Heart right ventricle (tissue), 16 donors: ENCODE measurements at regions not wholly inside any gene's neighbourhood (a gene's known extent, or its start where the extent isn't known, plus 50 kb on each side); places are given as distances from the start of the nearest gene placed in this dataset.
"Not testable (repeated sequence)": the region's sequence is repeated elsewhere in the genome, so short reads cannot be mapped to it uniquely, and the experiment has no call there.

Experiments used
- ATAC-seq, 8 donors: fragments of 200-7000 bp; cut with Tn5 transposase; one replicate each; pipeline ENCODE4 v1.9.1; 2020; ENCODE audit warnings: mild to moderate bottlenecking in 8 of 8, moderate library complexity in 8 of 8, moderate number of reproducible peaks in 1 of 8
- DNase-seq, 2 donors: peaks; one replicate each; pipeline ENCODE4 v3.0.0-alpha.2; 2020
- H3K27ac ChIP-seq, 10 donors: fragments of 200-600 bp; sonication (generic) in 2 of 10; one replicate each; pipeline versions ENCODE4 v1.5.0 to v1.8.0; 2020 to 2022; ENCODE audit warnings: mild to moderate bottlenecking in 3 of 10
- H3K27me3 ChIP-seq, 7 donors: fragments of 200-600 bp; one replicate each; pipeline ENCODE4 v1.8.0; 2021 to 2022; ENCODE audit warnings: mild to moderate bottlenecking in 2 of 7
- H3K36me3 ChIP-seq, 9 donors: fragments of 200-600 bp; sonication (generic) in 1 of 9; one replicate each; pipeline versions ENCODE4 v1.5.0 to v1.8.0; 2020 to 2022; ENCODE audit warnings: mild to moderate bottlenecking in 2 of 9
- H3K4me1 ChIP-seq, 9 donors: fragments of 200-600 bp; sonication (generic) in 1 of 9; one replicate each; pipeline versions ENCODE4 v1.5.0 to v1.8.0; 2020 to 2022; ENCODE audit warnings: mild to moderate bottlenecking in 4 of 9
- H3K4me3 ChIP-seq, 10 donors: fragments of 200-600 bp; sonication (generic) in 2 of 10; one replicate each; pipeline versions ENCODE4 v1.5.0 to v1.8.0; 2020 to 2022; ENCODE audit warnings: mild to moderate bottlenecking in 7 of 10, moderate library complexity in 2 of 10
- H3K9me3 ChIP-seq, 11 donors: fragments of 200-600 bp in 10 of 11; sonication (generic) in 2 of 11; one replicate each; pipeline versions ENCODE4 v1.5.0 to v1.8.0; 2013 to 2022; ENCODE audit warnings: mild to moderate bottlenecking in 2 of 11, control low read depth in 1 of 11, moderate library complexity in 1 of 11
- WGBS, 2 donors: extraction: QIAGEN DNeasy Blood & Tissue Kit; methylation state at CpG; one replicate each; pipeline ENCODE4 v1.1.7; 2013; ENCODE audit warnings: inconsistent platforms in 1 of 2; 5-methylcytosine and 5-hydroxymethylcytosine counted together
- intact Hi-C, 10 donors: fragments of 100-400 bp; cut with DNase I; formaldehyde crosslinking; loops; one replicate each; pipeline versions ENCODE4 v1.11.1 to v1.14.2; 2022
- donor health status: Arrhythmogenic right ventricular cardiomyopathy.
- donor health status: ischemic (EF 13 %, LVEDD 7.1; RV severe dilation, severe dysfunction).
- donor health status: healthy with polysubstance abuse.
- donor health status: DM: no; HTN: yes; CAD: no.
- donor health status: DM: no; HTN: no; CAD: no.
- donor health status: ischemic (EF 25% LVEDD 6.9; RV normal size, moderate dysfunction).
- donor health status: ischemic (EF 25% LVEDD 5.7; RV mildly dilated, moderate dysfunction).
- donor health status: healthy.
- donor health status: DM: yes; HTN: yes; CAD: no.
- donor health status: Ischemic cardiomyopathy.
- donor health status: ischemic (EF 35%, LVEDD 5.7; RV mildly dilated, moderate dysfunction).
- donor health status: nonischemic (EF 11% LVEDD 7.7; RV severe dilation, severe dysfunction).
- donor health status: DM: yes; HTN: yes; CAD: no.
- donor health status: PGD.
- donor health status: ischemic (EF 29% LVEDD 5.4; RV normal size, mild dysfunction).
- donor health status: nonischemic (EF 23%, LVEDD 6.1; RV moderate dilation, normal function).

DNA sequence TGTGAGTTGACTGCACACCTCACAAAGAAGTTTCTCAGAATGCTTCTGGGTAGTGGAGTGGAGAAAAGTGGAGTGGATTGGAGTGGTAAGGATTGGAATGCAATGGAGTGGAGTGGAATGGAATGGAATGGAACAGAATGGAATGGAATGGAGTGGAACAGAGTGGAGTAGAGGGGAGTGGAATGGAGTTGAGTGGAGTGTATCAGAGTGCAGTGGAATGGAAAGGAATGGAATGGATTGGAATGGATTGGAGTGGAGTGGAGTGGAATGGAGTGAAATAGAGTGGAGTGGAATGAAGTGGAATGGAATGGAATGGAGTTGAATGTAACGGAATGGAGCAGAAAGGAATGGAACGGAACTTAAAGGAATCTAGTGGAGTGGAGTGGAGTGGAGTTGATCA is 5194.2 kb upstream of the TPTE start:
- WGBS, 2 donors = no CpG with 5 or more reads among the region's 2 CpGs
- peak in 3 of 8 donors; percentile 14 to 55 (median 44) for ATAC-seq
- intact Hi-C loops = not testable (repeated sequence)

DNA sequence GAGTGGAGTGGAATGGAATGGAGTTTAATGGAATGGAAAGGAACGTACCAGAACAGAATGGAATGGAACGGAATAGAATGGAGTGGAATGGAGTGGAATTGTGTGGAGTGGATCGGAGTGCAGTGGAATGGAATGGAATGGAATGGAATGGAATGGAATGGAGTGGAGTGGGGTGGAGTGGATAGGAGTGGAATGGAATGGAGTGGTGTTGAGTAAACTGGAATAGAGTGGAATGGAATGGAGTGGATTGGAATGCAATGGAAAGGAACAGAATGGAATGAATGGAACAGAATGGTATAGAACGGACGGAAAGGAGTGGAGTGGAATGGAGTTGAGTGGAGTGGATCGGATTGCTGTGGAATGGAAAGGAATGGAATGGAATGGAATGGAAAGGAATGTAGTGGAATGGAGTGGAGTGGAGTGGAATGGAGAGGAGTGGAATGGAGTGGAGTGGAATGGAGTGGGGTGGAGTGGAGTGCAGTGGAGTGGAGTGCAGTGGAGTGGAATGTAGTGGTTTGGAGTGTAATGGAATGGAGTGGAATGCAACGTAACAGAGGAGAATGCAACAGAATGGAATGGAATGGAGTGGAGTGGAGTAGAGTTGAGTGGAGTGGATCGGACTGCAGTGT is 5192.0 kb upstream of the TPTE start:
- H3K4me3 ChIP-seq, H3K27me3 ChIP-seq, H3K36me3 ChIP-seq, H3K4me1 ChIP-seq, intact Hi-C loops, H3K9me3 ChIP-seq, DNase-seq, H3K27ac ChIP-seq: not testable (repeated sequence)
- whole genome bisulfite sequencing, 2 donors = 73 to 74% methylated on average over 2 to 5 of the region's 8 CpGs
- peak in 2 of 8 donors; percentile 30 to 69 for ATAC-seq

More for the DNA sequence above, 5194.2 kb upstream of the TPTE start:
- H3K27ac ChIP-seq, H3K4me1 ChIP-seq, H3K27me3 ChIP-seq, DNase-seq, H3K4me3 ChIP-seq, H3K9me3 ChIP-seq, H3K36me3 ChIP-seq: not testable (repeated sequence)

DNA sequence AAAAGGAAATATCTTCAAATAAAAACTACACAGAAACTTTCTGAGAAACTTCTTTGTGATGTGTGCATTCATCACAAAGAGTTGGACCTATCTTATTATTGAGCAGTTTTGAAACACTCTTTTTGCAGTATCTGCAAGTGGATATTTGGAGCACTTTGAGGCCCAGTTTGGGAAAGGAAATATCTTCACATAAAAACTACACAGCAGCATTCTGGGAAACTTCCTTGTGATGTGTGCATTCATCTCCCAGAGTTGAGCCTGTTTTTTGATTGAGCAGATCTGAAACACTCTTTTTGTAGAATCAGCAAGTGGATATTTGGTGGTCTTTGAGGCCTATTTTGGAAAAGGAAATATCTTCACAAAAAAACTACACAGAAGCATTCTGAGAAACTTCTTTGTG is 5163.5 kb upstream of the TPTE start:
- H3K27me3 ChIP-seq, H3K27ac ChIP-seq, intact Hi-C loops, H3K4me3 ChIP-seq, DNase-seq, ATAC-seq, H3K4me1 ChIP-seq, H3K36me3 ChIP-seq: not testable (repeated sequence)
- peaks cover 0 to 23% (median 0%) of the 10 kb centered on the region in 11 donors for H3K9me3 ChIP-seq
